Urinary bladder (tissue), 3 donors: ENCODE measurements at regions not wholly inside any gene's neighbourhood (a gene's known extent, or its start where the extent isn't known, plus 50 kb on each side); places are given as distances from the start of the nearest gene placed in this dataset.

ENCODE experiments used
- DNase-seq: peaks from one replicate; pipeline ENCODE4 v3.0.0-alpha.2; 2015; ENCODE audit errors: extremely low spot score
- H3K27ac ChIP-seq: one replicate; pipeline ENCODE4 v1.5.1; 2013; ENCODE audit warnings: low read depth, mild to moderate bottlenecking, moderate library complexity
- H3K36me3 ChIP-seq: one replicate; pipeline ENCODE4 v1.6.1; 2013; ENCODE audit warnings: mild to moderate bottlenecking, moderate library complexity; ENCODE audit not compliant: insufficient read depth
- H3K4me1 ChIP-seq: one replicate; pipeline ENCODE4 v1.6.1; 2013; ENCODE audit warnings: mild to moderate bottlenecking, moderate library complexity; ENCODE audit not compliant: insufficient read depth
- H3K4me3 ChIP-seq: one replicate; pipeline ENCODE4 v1.5.1; 2013; ENCODE audit warnings: low read depth, low read length
- WGBS: extraction: QIAGEN DNeasy Blood & Tissue Kit; methylation state at CpG from one replicate; pipeline ENCODE4 v1.1.7; 2013; 5-methylcytosine and 5-hydroxymethylcytosine counted together
- donor health status: healthy with polysubstance abuse.
- donor health status: healthy.

- DNase-seq, result no peak
- H3K27ac ChIP-seq, result no peak overlapping the region
- no peaks in the 10 kb centered on the region for H3K4me1 ChIP-seq
- no peaks in the 10 kb centered on the region for H3K36me3 ChIP-seq
- no peak overlapping the region for H3K4me3 ChIP-seq
- WGBS, result 50% methylated on average over 4 of the region's 4 CpGs
Measured at GRCh38 chr10:10394933-10395658, 622.6 kb upstream of the CELF2 start.

GRCh38 chr10:10396601-10397000, 621.1 kb upstream of the CELF2 start:
- Histone ChIP-seq H3K4me1 (no peaks in the 10 kb centered on the region), H3K36me3 (no peaks in the 10 kb centered on the region), H3K27ac (no peak overlapping the region), H3K4me3 (no peak overlapping the region)
- DNase-seq, result no peak
- 88% methylated on average over 3 of the region's 3 CpGs for WGBS

GRCh38 chr10:10397906-10398305, 619.8 kb upstream of the CELF2 start:
- no peak overlapping the region for H3K4me3 ChIP-seq
- no peak overlapping the region for H3K27ac ChIP-seq
- H3K4me1 ChIP-seq, result no peaks in the 10 kb centered on the region
- no peaks in the 10 kb centered on the region for H3K36me3 ChIP-seq
- DNase-seq, result no peak

- 89% methylated on average over 1 of the region's 1 CpG for WGBS
- H3K4me1 ChIP-seq, result no peaks in the 10 kb centered on the region
Measured at GRCh38 chr10:10403762-10404161, 613.9 kb upstream of the CELF2 start.

GRCh38 chr10:10417671-10418070, 600.0 kb upstream of the CELF2 start:
- no peak for DNase-seq
- H3K4me1 ChIP-seq, result no peaks in the 10 kb centered on the region
- H3K4me3 ChIP-seq, result no peak overlapping the region
- H3K36me3 ChIP-seq, result no peaks in the 10 kb centered on the region
- H3K27ac ChIP-seq, result no peak overlapping the region
- WGBS, result 54% methylated on average over 3 of the region's 3 CpGs

More at GRCh38 chr10:10403762-10404161, 613.9 kb upstream of the CELF2 start:
- no peak overlapping the region for H3K27ac ChIP-seq
- DNase-seq, result no peak
- no peak overlapping the region for H3K4me3 ChIP-seq
- H3K36me3 ChIP-seq, result no peaks in the 10 kb centered on the region

- WGBS, result 56% methylated on average over 6 of the region's 6 CpGs
- H3K27ac ChIP-seq, result no peak overlapping the region
- no peak overlapping the region for H3K4me3 ChIP-seq
- no peak for DNase-seq
- H3K36me3 ChIP-seq, result no peaks in the 10 kb centered on the region
- H3K4me1 ChIP-seq, result no peaks in the 10 kb centered on the region
Measured at GRCh38 chr10:10418387-10418786, 599.3 kb upstream of the CELF2 start.

GRCh38 chr10:10421071-10421470, 596.6 kb upstream of the CELF2 start:
- no peaks in the 10 kb centered on the region for H3K4me1 ChIP-seq
- DNase-seq, result no peak
- H3K4me3 ChIP-seq, result no peak overlapping the region
- WGBS, result 91% methylated on average over 5 of the region's 5 CpGs
- no peaks in the 10 kb centered on the region for H3K36me3 ChIP-seq
- H3K27ac ChIP-seq, result no peak overlapping the region

- no peak for DNase-seq
- Histone ChIP-seq H3K4me1 (no peaks in the 10 kb centered on the region), H3K36me3 (no peaks in the 10 kb centered on the region), H3K27ac (no peak overlapping the region), H3K4me3 (no peak overlapping the region)
- 78% methylated on average over 5 of the region's 5 CpGs for WGBS
Measured at GRCh38 chr10:10431422-10432066, 586.1 kb upstream of the CELF2 start.

GRCh38 chr10:10432296-10433035, 585.2 kb upstream of the CELF2 start:
- WGBS, result 44% methylated on average over 9 of the region's 9 CpGs
- Histone ChIP-seq H3K4me3 (no peak overlapping the region), H3K36me3 (no peaks in the 10 kb centered on the region), H3K4me1 (no peaks in the 10 kb centered on the region), H3K27ac (no peak overlapping the region)
- no peak for DNase-seq

GRCh38 chr10:10434312-10434711, 583.4 kb upstream of the CELF2 start:
- Histone ChIP-seq H3K4me3 (no peak overlapping the region), H3K27ac (no peak overlapping the region), H3K36me3 (no peaks in the 10 kb centered on the region), H3K4me1 (no peaks in the 10 kb centered on the region)
- WGBS, result 95% methylated on average over 4 of the region's 4 CpGs
- DNase-seq, result no peak

GRCh38 chr10:10437886-10438285, 579.8 kb upstream of the CELF2 start:
- whole genome bisulfite sequencing, result 90% methylated on average over 4 of the region's 4 CpGs
- H3K4me1 ChIP-seq, result no peaks in the 10 kb centered on the region

GRCh38 chr10:10438335-10439100, 579.2 kb upstream of the CELF2 start:
- WGBS, result 23% methylated on average over 1 of the region's 1 CpG
- H3K4me1 ChIP-seq, result no peaks in the 10 kb centered on the region
- DNase-seq, result no peak
- H3K27ac ChIP-seq, result no peak overlapping the region
- no peaks in the 10 kb centered on the region for H3K36me3 ChIP-seq
- no peak overlapping the region for H3K4me3 ChIP-seq

More at GRCh38 chr10:10437886-10438285, 579.8 kb upstream of the CELF2 start:
- Histone ChIP-seq H3K36me3 (no peaks in the 10 kb centered on the region), H3K27ac (no peak overlapping the region), H3K4me3 (no peak overlapping the region)
- DNase-seq, result no peak

- WGBS, result 95% methylated on average over 2 of the region's 2 CpGs
- no peak overlapping the region for H3K4me3 ChIP-seq
- no peak overlapping the region for H3K27ac ChIP-seq
- no peaks in the 10 kb centered on the region for H3K4me1 ChIP-seq
- no peak for DNase-seq
- no peaks in the 10 kb centered on the region for H3K36me3 ChIP-seq
Measured at GRCh38 chr10:10456856-10457255, 560.8 kb upstream of the CELF2 start.
